ENCODE measurements at regions not wholly inside any gene's neighbourhood (a gene's known extent, or its start where the extent isn't known, plus 50 kb on each side); places are given as distances from the start of the nearest gene placed in this dataset.
"Not testable (repeated sequence)": the region's sequence is repeated elsewhere in the genome, so short reads cannot be mapped to it uniquely, and the experiment has no call there.

DNA sequence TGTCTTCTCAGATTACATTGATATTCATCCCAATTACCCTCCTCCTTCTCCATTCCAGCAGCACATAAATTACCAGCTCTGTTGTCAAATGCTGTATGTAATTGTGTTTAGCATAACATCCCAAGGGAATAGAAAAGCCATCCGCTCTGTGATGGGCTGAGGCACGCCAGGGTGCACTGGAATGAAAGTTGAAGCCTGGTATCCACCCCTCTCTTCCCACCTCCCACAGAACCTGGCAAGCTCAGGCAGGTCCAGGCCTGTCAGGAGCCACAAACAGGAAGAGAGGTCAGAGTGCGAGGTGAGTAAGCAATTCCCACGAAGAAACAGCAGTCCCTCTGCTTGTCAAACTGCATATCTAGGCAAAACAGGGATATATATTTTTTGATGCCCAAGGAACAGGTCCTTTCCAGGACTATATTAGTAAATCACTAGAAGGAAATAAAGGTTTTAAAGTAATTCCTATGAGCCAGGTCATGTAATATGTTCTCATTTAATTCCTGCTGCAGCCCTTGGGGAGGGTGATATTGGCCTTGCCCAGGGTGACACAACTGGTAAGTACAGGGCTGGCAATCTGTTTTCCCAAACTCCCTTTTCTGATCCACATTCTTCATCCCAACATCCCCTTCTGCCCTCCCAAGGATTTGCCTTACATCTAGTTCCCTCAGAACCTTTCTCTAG is 155.6 kb upstream of the GHITM start:
- peak; percentile 68 for DNase-seq (ENCODE audit: low spot score)

DNA sequence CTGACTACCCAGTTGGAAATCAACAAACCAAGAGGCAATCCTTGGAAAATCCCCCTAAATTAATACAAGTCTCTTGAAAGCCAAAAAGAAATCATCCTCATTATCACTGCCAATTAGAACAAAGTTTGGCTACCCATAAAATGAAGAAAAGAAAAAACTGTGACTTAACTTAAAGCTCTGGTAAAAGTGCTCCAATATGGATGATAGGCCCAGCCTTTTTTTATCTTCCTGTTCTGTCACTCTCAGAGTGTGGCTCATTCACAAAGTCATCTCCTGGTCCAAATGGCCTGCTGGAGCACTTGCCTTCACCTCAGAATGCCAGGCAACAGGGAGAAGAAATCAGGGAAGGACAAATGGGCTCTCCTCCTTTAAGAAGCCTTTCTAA is 155.1 kb upstream of the GHITM start:
- DNase-seq (ENCODE audit: low spot score): no peak

DNA sequence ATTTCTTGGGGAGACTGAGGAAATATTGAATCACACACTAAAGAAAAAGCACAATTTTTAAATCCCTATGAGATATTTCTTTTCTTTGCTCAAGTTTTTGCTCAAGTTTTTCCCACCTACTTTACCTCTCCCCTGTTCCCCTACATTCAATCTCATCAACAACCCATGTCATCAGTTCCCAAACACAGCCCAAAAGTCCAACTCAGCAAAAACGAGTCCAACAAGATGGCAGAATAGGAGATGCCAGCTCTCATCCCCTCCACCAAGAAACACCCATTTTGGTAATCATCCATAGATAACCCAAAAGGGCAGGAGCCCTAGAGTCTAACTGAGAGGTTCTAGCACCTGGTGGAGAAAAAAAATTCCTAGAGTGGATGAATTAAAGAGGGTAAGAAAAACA is 152.5 kb upstream of the GHITM start:
- DNase-seq (ENCODE audit: low spot score): no peak

DNA sequence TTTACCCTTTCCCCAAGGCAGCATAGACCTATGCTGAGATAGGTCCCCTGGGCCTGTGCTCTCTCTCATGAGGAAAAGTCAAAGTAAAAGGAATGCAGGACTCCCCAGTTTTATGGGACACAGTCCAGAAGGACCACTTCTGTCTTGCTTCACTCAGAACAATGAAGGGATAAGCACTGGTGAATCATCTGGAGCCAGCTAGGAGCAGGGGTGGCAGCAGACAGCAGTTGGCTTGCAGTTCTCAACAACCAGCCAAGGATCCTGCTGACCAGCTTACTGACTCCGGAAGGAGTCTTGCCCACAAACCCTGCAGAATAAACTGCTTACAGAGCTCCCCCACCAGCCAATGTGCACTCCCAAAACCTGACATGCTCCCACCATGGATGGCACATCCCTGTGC is 152.1 kb upstream of the GHITM start:
- peak; percentile 12 for DNase-seq (ENCODE audit: low spot score)

DNA sequence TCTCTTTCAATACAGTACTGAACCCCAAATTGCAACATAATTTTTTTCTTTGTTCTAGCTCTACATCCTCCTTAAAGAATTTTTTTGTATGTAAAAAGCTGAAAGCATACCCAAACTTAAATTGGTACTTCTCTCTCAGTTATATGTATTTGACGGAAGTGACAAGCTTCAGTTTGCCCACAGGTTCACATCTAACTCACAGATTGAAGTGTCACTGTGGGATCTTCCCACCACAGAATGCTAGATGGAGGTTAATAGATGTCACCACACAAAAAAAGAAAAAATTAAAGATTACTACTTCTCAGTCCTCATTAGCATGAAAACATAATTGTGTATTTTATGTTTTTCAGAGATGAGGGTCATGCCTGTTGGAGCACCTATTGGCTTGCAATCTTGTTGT is 150.9 kb upstream of the GHITM start:
- DNase-seq (ENCODE audit: low spot score): no peak

DNA sequence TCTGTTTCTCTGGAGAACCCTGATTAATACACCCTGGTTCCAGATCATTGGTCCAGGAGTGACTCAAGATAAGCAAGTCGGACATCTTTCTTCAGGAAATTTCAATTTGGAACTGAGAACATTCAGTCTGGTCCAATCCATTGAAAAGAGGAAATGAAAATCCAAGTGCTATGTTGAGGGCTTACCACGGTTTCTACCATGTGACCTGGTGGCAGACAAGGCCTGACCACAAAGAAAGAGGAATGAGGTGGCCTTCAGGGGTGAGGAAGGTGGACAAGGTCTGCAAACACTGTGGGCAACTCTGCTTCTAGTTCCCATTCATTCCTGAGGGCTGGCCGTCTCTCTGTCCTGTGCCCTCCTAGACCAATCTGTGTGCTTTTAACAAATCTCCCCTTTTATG is 149.2 kb upstream of the GHITM start:
- DNase-seq (ENCODE audit: low spot score): no peak

DNA sequence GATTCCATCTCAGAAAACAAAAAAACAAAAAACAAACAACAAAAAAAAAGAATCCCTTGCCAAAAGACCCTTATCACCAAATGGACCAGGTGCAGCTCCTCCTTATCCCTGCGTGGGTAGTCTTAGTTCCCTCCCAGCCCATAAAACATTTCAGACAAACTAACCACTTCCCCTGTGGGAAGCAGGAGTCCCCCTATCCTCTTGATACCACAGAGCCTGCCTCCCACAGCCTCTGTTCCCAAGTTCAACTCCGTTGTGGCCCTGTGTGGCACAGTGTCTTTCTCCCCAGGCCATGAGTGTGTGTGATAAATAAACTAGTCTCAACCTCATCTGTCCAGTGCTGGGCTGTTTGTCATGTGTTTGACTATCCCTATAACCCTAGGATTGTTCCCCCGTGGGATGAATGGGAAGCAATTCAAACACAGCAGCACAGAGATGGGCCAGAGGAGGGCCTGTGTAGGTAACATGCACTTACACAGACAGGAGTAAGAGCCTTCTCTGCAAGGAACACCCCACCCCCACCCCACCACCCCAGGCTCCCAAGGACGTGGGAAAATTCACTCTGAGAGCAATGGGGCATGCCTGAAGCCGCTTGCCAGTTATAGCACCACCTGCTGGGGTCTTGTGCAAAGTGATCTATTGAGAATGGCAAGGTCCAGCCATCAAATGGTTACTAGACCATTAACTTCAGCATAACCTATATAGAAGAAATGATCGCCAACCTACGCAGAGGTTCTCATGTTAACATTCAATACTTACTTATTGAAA is 147.1 kb upstream of the GHITM start:
- peak; percentile 26 for DNase-seq (ENCODE audit: low spot score)

DNA sequence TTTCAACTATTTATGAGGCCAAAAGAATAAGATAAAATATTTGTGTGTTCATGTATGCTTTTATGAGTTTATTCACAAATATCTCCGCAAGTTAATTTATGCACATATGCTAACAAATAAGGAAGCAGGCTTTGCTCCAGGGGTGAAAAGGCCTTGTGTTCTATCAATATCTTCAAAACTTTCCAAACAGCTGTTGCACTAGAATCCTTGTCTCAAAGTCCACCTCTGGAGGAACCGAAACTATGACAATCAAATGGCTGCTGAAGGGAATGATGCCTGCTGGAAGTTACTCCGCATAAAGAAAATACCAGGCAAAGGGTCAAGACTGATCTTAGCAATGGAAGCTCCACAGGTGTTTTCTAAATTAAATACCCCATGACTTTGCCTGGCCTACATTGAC is 145.0 kb upstream of the GHITM start:
- no peak for DNase-seq (ENCODE audit: low spot score)

DNA sequence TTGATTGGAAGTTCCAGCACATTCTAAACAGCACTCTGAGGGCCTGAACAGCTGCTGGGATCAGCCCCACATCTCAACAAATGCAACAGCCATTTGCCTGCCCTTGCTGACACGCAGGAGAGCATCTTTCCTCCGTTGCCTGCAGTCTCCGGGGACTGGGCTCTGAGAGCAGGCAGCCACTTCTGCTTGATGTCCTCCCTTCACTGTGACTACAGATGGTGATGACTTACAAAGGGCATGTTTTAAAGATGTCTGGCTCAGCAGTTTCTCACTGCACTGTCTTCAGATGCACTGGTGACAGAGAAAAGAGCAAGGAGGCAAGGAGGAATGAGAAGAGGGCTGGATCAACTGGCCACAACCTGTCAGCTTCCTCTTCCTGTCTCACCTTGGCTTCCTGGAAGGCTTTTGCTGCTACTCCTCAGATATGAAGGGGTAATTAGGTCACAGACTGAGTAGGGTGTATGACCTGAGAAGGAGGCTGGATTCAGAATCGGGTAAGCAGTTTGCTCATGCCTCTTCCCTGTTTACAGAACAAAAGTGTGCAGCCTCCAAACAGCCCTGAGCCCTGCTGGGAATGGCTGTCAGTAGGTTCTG is 143.5 kb upstream of the GHITM start:
- no peak for DNase-seq (ENCODE audit: low spot score)

DNA sequence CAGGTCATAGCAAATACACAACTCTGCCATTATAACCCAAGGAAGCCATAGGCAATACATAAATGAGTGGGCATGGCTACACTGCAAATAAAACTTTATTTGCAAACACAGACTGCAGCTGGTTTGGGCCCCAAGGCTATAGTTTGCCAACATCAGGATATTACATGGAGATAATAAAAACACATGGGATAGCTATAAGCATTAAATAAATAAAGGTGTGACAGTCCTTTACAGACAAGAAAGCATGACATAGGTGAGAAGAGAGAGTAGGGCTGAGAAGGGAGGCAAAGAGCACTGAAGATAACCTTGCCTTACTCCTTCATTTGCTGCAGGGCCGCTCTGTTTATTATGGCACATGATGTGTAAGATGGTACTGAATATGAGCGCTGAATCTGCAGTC is 135.1 kb upstream of the GHITM start:
- DNase-seq (ENCODE audit: low spot score): no peak

DNA sequence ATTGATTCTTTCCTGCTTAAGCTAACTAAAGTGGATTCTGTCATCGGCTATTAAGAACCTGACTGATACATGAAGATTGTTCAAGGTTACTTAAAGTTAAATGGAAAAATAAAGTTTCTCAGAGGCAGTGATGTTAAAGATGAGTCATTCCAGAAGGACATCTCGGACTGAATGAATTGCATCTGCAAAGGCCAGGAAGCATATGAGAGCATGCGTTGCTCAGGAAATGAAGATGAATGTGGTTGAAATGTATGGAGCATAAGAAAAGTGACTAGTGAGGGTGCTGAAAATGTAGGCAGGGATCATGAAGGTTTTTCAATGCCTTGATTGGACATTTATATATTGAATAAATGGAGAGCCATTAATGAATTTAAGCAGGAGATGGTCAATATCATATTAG is 133.9 kb upstream of the GHITM start:
- DNase-seq (ENCODE audit: low spot score): no peak

DNA sequence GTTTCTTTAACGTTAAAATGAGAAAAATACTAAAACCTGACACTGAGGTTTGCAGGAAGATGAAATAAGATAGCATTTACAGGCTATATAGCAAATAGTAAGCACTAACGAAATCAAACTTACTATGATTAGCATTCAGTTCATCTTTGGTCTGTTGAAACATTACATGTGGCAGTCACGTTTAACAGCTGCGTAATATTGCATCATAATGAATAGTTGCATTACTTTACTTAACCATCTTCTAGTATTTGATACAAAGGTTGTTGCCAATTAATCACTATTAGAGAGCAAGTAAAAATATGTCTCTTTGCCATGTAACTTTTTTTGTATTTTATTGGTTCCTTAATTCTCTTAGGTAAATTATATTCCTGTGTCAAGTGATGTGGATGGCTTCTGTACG is 131.8 kb upstream of the GHITM start:
- no peak for DNase-seq (ENCODE audit: low spot score)

DNA sequence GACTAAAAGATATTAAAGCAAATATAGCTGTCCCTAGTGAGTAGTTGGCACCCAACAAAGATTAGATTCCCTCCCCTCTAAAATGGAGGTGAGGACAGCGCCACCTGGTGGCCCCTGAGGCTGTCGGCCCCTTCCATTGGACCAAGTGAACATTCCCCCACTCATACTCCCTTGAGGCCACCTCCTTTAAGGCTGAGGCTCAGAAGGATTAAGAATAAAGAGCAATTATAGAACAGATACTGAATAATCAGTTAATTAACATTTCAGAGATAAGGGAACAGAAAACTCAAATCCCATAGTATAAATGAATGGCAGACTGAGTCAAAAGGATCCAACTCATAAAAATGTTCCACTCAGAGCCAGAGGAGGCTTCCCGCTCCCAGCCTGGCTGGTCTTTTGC is 130.4 kb upstream of the GHITM start:
- peak; percentile 24 for DNase-seq (ENCODE audit: low spot score)

DNA sequence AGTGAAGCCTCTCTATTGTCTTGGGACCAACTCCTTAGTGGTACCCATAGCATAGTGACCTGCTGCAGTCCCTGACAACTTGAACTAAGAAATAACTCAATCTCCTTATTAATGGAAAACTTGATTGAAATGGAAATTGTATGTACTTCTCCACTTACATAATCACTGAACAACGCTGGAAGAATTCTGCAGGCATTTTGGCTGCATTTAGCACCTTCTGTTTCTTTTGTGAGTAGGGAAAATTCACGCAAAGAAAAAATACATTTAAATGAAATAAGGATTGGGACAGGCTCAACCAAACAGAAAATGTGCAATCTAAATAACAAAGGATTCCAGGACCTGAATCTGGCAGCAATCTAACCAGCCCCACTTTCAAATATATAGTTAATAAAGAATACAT is 126.9 kb upstream of the GHITM start:
- DNase-seq (ENCODE audit: low spot score): no peak

DNA sequence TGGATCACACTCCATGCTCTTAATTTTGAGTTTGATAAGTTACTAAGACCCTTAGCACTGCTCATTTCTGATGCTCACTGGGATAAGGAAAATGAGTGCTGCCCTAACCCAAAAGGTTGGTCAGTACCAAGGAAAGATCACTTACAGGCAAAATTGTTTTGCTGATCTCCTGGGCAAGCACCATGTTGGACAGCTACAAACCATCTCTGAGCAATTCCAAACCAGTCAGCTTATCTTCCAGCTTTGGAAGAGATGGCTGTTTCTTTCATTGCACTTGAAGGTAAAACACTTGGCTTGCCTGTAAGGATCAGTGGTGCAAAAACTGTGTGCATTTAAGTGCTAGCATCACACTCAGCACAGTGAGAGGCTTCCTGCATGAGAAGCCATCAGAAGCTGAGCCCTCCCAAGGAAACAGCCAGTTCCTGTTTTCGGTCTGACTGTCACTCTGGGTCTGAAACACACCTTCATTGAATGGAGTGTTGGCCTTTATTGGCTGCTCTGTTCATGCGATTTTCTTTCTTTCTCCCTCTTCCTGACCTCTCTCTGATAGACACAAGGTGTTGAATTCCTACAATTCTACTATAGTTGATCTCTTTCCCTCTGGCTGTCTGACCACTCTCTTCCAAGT is 126.4 kb upstream of the GHITM start:
- DNase-seq (ENCODE audit: low spot score): no peak

DNA sequence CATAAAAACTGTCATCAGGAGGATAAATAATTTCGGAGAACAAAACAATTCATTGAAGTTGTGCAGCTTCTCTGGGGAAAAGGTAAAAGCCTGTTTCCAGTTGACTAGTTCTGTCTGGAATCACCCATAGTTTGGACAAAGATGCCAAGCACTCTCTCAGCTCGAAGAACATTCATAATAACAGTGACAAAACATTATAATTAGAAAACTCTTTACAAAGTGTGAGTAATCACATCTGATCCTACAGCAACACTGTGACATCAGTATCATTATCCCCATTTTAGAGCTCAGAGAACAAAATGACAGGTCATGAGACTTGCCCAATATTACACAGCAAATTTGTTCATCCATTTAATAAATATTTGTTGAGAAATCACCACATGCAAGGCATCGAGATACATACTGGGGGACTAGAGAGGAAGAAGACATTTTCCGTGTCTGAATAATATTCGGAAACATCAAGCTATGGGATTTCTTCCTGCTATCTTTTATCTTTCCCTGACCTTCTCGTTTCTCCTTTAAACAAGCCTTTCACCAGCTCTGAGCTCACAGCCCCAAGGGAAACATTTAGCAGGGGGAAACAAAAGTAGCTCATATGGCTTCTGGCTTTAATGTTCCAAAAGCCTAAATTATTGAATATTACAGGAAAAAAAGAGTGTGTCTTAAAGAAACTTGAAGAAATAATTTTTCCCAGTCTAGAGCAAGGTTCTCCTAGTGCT is 123.3 kb upstream of the GHITM start:
- no peak for DNase-seq (ENCODE audit: low spot score)

DNA sequence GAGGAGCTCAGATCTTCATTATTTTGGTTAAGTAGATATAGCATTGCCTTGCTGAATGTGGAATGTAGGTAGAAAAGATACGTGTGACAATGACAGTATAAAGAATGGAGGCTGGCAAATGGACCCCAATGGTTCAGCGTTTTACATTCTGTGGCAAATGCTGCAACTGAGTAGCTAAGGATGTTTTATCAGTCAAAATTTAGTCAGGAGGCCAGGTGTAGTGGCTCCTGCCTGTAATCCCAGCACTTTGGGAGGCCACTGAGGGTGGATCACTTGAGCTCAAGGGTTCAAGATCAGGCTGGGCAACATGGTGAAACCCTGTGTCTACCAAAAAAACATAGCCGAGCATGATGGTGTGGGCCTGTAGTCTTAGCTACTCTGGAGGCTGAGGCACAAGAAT is 120.5 kb upstream of the GHITM start:
- DNase-seq (ENCODE audit: low spot score): no peak

DNA sequence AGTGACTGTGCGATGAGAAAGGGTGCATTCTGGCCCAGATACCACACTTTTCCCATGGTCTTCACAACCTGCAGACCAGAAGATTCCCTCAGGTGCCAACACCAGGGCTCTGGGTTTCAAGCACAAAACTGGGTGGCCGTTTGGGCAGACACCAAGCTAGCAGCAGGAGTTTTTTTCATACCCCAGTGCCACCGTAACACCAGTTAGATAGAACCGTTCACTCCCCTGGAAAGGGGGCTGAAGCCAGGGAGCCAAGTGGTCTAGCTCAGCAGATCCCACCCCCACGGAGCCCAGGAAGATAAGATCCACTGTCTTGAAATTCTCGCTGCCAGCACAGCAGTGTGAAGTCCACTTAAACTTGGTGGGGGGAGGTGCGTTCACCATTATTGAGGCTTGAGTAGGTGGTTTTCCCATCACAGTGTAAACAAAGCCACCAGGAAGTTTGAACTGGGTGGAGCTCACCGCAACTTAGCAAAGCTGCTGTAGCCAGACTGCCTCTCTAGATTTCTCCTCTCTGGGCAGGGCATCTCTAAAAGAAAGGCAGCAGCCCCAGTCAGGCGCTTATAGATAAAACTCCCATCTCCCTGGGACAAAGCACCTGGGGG is 119.4 kb upstream of the GHITM start:
- DNase-seq (ENCODE audit: low spot score): not testable (repeated sequence)

DNA sequence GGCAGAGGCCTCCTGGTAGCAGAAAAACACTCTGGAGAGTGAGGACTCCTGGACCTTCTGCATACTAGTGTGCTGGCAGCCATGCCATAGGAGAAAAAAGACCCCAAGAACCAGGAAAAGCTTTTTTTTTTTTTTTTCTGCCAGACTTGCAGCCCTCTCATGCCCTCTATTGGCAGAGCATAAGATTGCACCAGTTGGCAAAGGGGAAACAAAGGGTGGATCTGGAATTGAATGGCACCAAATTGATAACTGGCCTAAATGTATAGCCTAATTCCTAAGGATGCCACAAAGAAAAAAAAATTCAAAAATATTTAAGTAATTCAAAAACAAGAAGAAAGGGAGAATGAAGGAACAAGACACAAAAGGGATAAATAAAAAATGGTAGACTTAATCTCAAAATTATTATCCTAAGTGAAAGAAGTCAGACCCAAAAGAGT is 112.5 kb upstream of the GHITM start:
- peak; percentile 12 for DNase-seq (ENCODE audit: low spot score)

DNA sequence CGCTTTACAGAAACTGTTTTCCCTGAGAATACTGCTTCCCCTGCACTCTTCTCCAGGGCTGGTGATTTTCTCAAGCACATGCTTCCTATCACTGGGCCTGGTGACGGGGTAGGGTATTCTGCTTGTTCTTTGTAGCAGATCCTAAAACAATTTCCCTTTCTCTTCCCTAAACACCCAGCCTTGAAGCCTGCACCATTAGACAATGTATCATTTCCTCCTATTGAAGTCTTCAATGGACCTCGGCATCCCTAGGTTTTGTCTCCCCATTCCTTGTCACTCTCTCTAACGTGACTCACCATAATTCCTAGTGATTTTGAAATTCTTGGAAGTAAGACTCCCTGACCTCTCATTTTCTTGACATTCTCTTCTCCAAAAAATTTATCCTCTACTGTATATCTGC is 109.5 kb upstream of the GHITM start:
- peak; percentile 74 for DNase-seq (ENCODE audit: low spot score)

DNA sequence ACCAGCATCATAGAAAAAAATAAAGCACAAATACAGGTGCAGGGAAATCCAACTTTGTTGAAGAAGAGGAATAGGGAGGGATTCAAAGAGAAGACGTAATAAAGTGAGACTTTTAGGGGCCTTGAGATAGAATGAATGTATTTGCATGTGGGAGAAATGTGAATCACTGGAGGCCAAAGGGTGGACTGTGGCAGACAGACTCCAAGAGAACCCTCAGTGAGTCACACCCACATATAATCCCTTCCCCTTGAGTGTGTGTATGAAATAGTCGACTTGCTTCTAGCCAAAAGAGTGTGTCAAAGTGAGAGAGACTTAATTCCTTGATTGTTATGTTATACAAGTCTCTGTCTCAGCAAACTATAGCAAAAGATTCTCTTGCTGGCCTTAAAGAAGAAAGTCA is 101.3 kb upstream of the GHITM start:
- DNase-seq (ENCODE audit: low spot score): no peak

DNA sequence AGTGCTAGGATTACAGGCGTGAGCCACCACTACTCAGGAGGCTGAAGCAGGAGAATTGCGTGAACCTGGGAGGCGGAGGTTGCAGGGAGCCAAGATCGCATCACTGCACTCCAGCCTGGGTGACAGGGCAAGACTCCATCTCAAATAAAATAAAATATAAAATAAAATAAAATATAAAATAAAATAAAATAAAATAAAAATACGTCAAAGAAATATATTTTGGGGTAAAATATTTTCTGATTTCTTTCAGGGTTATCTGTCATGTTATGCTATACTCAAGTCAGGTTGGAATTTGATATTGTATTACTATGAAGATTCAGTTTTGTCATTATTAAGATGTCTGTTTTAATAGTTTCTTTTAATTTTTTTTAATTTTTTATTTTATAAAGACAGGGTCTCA is 99.4 kb upstream of the GHITM start:
- no peak for DNase-seq (ENCODE audit: low spot score)
